ENCODE measurements at regions not wholly inside any gene's neighbourhood (a gene's known extent, or its start where the extent isn't known, plus 50 kb on each side); places are given as distances from the start of the nearest gene placed in this dataset.

GRCh38 chr19:30207357-30207756 lies 164.8 kb upstream of the ZNF536 start:
- Histone ChIP-seq H3K27me3 (replicated peaks in 1 of 2; ENCODE audit: control insufficient read depth in 2 of 2, insufficient read depth in 2 of 2, low read length in 1 of 2) (0 out of 4 replicates have a peak, but pooled peaks cover 0 to 3% of the 10 kb centered on the region in 2 experiments), H3K4me2 (ENCODE audit: control insufficient read depth, insufficient read depth) (no peak overlapping the region), H2AFZ (ENCODE audit: control insufficient read depth, low read depth, low read length) (no peak overlapping the region), H3K4me3 (no peak overlapping the region), H3K9me3 (replicated peaks; ENCODE audit: control insufficient read depth, insufficient read depth, low read length) (no peaks in the 10 kb centered on the region), H3K4me1 (ENCODE audit: control insufficient read depth, insufficient read depth, low read length) (no peaks in the 10 kb centered on the region), H3K9ac (ENCODE audit: control insufficient read depth, insufficient read depth, low read length) (no peak overlapping the region), H3K79me2 (ENCODE audit: control insufficient read depth, insufficient read depth, low read length) (no peaks in the 10 kb centered on the region), H3K36me3 (ENCODE audit: control insufficient read depth in 2 of 2, insufficient read depth in 2 of 2, low read length in 1 of 2) (no peaks in the 10 kb centered on the region), H4K20me1 (ENCODE audit: control insufficient read depth, insufficient read depth) (no peaks in the 10 kb centered on the region), H3K27ac (ENCODE audit: control insufficient read depth, insufficient read depth) (no peak overlapping the region)
- 14% methylated on average over 6 of the region's 6 CpGs for WGBS (ENCODE audit: insufficient coverage, insufficient replicate concordance, low lambda C conversion rate, missing lambda C conversion rate)
- ChIA-PET RAD21 (ENCODE audit: unreplicated experiment) (no interaction called here), SMC1A (ENCODE audit: uncharacterized antibody, unreplicated experiment) (no interaction called here), CTCF (no interaction called here), POLR2A (interaction anchor here (0.6 kb wide), 1 partner anchor 8 kb away, joined by 3 read pairs; no protein-coding TSS in a partner anchor)
- in situ Hi-C loops (cut with MboI) (no loop called here), intact Hi-C loops (cut with micrococcal nuclease; ENCODE audit: unreplicated experiment) (no loop called here)
- no TSS peak for BruUV-seq (replicated peaks)
- TF ChIP-seq ZBTB11 (CRISPR knock-in tag; IDR thresholded peaks at IDR 0.05) (no peak), PAX5 (IDR thresholded peaks at IDR 0.05; ENCODE audit: borderline replicate concordance, low read depth, low read length) (no peak), POU2F2 (IDR thresholded peaks at IDR 0.05; ENCODE audit: borderline replicate concordance, low read depth, low read length) (no peak), CHD1 (IDR thresholded peaks at IDR 0.05; ENCODE audit: low read depth, low read length) (no peak), CEBPB (IDR thresholded peaks at IDR 0.05; ENCODE audit: borderline replicate concordance in 1 of 2, low read depth in 2 of 2, low read length in 2 of 2) (no peak), ESRRA (IDR thresholded peaks at IDR 0.05; ENCODE audit: low read length) (no peak), IKZF1 (conservative IDR thresholded peaks at IDR 0.05) (no peak), FOXK2 (IDR thresholded peaks at IDR 0.05) (no peak), MEF2B (IDR thresholded peaks at IDR 0.05; ENCODE audit: partially characterized antibody, poor library complexity, severe bottlenecking) (no peak), IRF5 (IDR thresholded peaks at IDR 0.05; ENCODE audit: borderline replicate concordance) (no peak), ELK1 (IDR thresholded peaks at IDR 0.05; ENCODE audit: low read depth, low read length) (no peak), TARDBP (IDR thresholded peaks at IDR 0.05; ENCODE audit: borderline replicate concordance) (no peak), ZNF384 (IDR thresholded peaks at IDR 0.05; ENCODE audit: borderline replicate concordance, low read depth, low read length) (no peak), ATF2 (IDR thresholded peaks at IDR 0.05; ENCODE audit: low read length) (no peak), E4F1 (IDR thresholded peaks at IDR 0.05; ENCODE audit: borderline replicate concordance, partially characterized antibody) (no peak), SIN3A (IDR thresholded peaks at IDR 0.05; ENCODE audit: low read depth, low read length) (no peak)
- no peak for FAIRE-seq
- ATAC-seq, result no peak
- no peak for DNase-seq (ENCODE audit: low read depth, low spot score)
